AG04450 (cell line): ENCODE measurements at regions not wholly inside any gene's neighbourhood (a gene's known extent, or its start where the extent isn't known, plus 50 kb on each side); places are given as distances from the start of the nearest gene placed in this dataset.

Experiments used
- CTCF ChIA-PET: fragments of 300-600, 350-600 bp; formaldehyde crosslinking; extraction: SDS; loops from one replicate; lab custom pipeline; 2022; ENCODE audit warnings: antibody characterized with exemption, inconsistent platforms; lab: Charles Lee
- POLR2A ChIA-PET: fragments of 350-600 bp; formaldehyde crosslinking; extraction: SDS; loops from one replicate; lab custom pipeline; 2021; ENCODE audit warnings: antibody characterized with exemption, inconsistent platforms; lab: Yijun Ruan, JAX
- DNase-seq: peaks from one replicate; pipeline ENCODE4 v3.0.0-alpha.2; 2011; ENCODE audit warnings: low read depth, low spot score
- H3K27ac ChIP-seq: one replicate; pipeline ENCODE4 v1.5.1; 2012; ENCODE audit warnings: low read depth, low read length, control low read depth
- H3K27me3 ChIP-seq: one replicate; pipeline ENCODE4 v1.6.0; 2012; ENCODE audit warnings: low read length; ENCODE audit not compliant: control insufficient read depth, insufficient read depth
- H3K4me3 ChIP-seq: 2 replicates; pipeline ENCODE4 v1.5.1; 2011; ENCODE audit warnings: mild to moderate bottlenecking, low read depth, low read length, control low read depth
- H3K9me3 ChIP-seq: 2 replicates; pipeline ENCODE4 v1.5.1; 2012; ENCODE audit warnings: low read length; ENCODE audit not compliant: control insufficient read depth, insufficient read depth
- TF ChIP-seq, protein P1 (sequence below): IDR thresholded peaks from 2 replicates; pipeline ENCODE4 v1.5.1; 2011; ENCODE audit warnings: low read depth, low read length, control low read depth, inconsistent platforms

DNA sequence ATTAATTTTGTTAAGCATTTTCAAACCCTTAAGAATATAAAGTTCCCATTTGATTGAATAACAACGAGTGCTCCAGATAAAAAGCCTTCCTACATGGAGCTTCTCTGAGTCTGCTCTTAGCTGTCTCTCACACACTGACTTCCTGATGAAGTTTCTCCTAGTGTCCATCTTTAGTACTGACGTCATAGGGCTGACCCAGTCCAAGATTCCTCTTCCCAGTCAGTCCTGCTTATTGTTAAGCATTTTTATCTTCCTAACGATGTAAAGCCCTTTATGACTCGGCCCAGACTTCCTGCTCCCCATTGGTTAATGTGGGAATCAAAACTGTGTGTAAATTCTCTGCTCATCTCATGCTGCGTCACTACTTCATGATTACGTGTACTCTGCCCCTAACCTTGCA lies 398.8 kb downstream of the TFEC start:
- POLR2A ChIA-PET, result no interaction called here
- DNase-seq, result no peak

DNA sequence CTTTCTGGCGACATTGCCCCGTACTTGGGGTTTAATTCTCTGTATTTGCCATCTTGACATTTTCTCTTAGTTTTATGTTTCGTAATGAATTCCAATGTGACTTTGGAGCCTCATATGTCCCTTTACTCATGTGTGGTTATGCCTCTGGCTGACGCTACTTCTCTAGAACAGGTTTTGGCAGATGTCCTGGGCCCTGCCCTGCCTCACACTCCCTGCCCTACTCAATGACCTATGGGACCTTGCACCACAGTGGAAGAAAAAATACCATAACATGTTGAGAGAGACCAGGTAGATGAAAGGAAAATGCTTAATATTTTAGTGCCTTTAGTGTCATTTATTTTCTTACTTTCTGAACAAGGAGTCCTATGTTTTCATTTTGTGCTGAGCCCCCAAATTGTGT lies 400.5 kb downstream of the TFEC start:
- POLR2A ChIA-PET, result no interaction called here
- Histone ChIP-seq H3K9me3 (no peaks in the 10 kb centered on the region), H3K4me3 (no peak overlapping the region), H3K27me3 (no peaks in the 10 kb centered on the region), H3K27ac (no peak overlapping the region)
- CTCF ChIA-PET, result no interaction called here
- no peak for DNase-seq
- TF ChIP-seq, protein P1, sequence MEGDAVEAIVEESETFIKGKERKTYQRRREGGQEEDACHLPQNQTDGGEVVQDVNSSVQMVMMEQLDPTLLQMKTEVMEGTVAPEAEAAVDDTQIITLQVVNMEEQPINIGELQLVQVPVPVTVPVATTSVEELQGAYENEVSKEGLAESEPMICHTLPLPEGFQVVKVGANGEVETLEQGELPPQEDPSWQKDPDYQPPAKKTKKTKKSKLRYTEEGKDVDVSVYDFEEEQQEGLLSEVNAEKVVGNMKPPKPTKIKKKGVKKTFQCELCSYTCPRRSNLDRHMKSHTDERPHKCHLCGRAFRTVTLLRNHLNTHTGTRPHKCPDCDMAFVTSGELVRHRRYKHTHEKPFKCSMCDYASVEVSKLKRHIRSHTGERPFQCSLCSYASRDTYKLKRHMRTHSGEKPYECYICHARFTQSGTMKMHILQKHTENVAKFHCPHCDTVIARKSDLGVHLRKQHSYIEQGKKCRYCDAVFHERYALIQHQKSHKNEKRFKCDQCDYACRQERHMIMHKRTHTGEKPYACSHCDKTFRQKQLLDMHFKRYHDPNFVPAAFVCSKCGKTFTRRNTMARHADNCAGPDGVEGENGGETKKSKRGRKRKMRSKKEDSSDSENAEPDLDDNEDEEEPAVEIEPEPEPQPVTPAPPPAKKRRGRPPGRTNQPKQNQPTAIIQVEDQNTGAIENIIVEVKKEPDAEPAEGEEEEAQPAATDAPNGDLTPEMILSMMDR, result no peak

More for the DNA sequence above, 398.8 kb downstream of the TFEC start:
- Histone ChIP-seq H3K27ac (no peak overlapping the region), H3K27me3 (no peaks in the 10 kb centered on the region), H3K9me3 (no peaks in the 10 kb centered on the region), H3K4me3 (no peak overlapping the region)
- CTCF ChIA-PET, result no interaction called here
- TF ChIP-seq, protein P1, result peak; percentile 13; the same call in 1 of the 2 replicates

DNA sequence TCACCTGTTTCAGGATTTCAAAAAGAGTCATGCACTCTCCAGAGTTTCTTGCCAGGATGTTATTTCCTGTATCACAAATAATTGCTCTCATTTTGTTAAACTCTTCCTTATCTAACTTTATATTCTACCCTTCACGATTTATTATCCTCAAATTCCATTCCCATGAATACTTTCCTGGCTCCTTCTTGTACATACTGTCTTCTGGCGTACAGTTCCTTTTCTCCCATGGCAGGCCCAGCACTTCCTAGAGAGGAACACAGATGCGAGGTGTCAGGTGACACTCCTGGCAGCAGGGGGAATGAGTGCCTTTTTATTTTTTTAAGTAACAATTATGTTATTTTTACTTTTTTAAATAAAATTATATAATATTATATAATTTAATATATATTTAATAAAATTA lies 411.9 kb downstream of the TFEC start:
- no peak overlapping the region for H3K4me3 ChIP-seq
- H3K27ac ChIP-seq, result no peak overlapping the region
- H3K27me3 ChIP-seq, result peaks cover 2% of the 10 kb centered on the region
- TF ChIP-seq, protein P1, result no peak
- ChIA-PET POLR2A (no interaction called here), CTCF (no interaction called here)
- H3K9me3 ChIP-seq, result no peaks in the 10 kb centered on the region
- peak; percentile 77 for DNase-seq

DNA sequence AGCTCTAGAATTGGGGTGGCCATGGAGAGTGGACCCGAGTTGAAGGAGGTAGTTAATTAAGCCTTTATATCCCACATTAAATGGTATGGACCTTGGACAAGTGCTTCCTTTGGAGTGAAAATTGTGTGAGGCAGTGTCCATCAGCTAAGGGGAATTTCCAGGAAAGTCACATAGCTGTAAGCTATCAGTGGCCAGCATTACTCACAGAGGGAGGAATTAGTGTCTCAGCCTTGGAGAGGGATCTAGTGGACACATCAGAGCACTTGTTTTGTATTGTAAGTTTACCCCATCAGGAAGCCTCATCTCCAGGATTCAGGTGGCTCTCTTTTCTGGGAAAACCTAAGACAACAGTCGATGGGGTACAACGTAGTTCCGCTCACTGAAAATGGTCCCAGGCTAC lies 416.7 kb downstream of the TFEC start:
- H3K4me3 ChIP-seq, result no peak overlapping the region
- peak; percentile 4 for DNase-seq
- TF ChIP-seq, protein P1, result no peak
- peaks cover 2% of the 10 kb centered on the region for H3K27me3 ChIP-seq
- no peak overlapping the region for H3K27ac ChIP-seq
- CTCF ChIA-PET, result no interaction called here
- H3K9me3 ChIP-seq, result no peaks in the 10 kb centered on the region
- POLR2A ChIA-PET, result no interaction called here

DNA sequence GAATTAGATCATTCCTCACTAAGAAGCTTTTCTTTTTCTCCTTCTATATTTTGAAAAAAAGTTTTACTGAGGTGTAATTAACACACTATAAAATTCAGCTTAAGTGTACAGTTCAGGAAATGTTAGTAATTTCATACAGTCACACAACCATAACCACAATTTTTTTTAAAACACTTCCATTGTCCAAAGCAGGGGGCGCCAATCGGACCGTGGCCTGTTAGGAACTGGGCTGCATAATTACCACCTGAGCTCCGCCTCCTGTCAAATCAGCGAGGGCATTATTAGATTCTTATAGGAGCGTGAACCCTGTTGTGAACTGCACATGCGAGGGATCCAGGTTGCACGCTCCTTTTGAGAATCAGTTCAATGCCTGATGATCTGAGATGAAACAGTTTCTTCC lies 427.1 kb downstream of the TFEC start:
- no peaks in the 10 kb centered on the region for H3K27me3 ChIP-seq
- TF ChIP-seq, protein P1, result no peak
- ChIA-PET CTCF (no interaction called here), POLR2A (no interaction called here)
- no peak overlapping the region for H3K4me3 ChIP-seq
- no peaks in the 10 kb centered on the region for H3K9me3 ChIP-seq
- DNase-seq, result no peak
- no peak overlapping the region for H3K27ac ChIP-seq
